GM12878 (cell line): ENCODE measurements at regions not wholly inside any gene's neighbourhood (a gene's known extent, or its start where the extent isn't known, plus 50 kb on each side); places are given as distances from the start of the nearest gene placed in this dataset.

Experiments
- TBL1XR1 ChIP-seq: IDR thresholded peaks from 2 replicates; pipeline ENCODE4 v1.6.1; 2012; ENCODE audit warnings: low read depth, low read length, improper control_type of control experiment
- TF ChIP-seq, protein P1 (sequence below): IDR thresholded peaks from 2 replicates; pipeline ENCODE4 v1.6.1; 2012; ENCODE audit warnings: mild to moderate bottlenecking, low read depth, low read length
- TF ChIP-seq, protein P2 (sequence below): fragments of 150-350 bp; IDR thresholded peaks from 2 replicates; pipeline ENCODE4 v1.6.1; 2016; ENCODE audit warnings: low read depth, low read length
- TF ChIP-seq, protein P3 (sequence below): IDR thresholded peaks from 2 replicates; pipeline ENCODE4 v1.6.1; 2012; ENCODE audit warnings: low read depth, low read length, improper control_type of control experiment

DNA sequence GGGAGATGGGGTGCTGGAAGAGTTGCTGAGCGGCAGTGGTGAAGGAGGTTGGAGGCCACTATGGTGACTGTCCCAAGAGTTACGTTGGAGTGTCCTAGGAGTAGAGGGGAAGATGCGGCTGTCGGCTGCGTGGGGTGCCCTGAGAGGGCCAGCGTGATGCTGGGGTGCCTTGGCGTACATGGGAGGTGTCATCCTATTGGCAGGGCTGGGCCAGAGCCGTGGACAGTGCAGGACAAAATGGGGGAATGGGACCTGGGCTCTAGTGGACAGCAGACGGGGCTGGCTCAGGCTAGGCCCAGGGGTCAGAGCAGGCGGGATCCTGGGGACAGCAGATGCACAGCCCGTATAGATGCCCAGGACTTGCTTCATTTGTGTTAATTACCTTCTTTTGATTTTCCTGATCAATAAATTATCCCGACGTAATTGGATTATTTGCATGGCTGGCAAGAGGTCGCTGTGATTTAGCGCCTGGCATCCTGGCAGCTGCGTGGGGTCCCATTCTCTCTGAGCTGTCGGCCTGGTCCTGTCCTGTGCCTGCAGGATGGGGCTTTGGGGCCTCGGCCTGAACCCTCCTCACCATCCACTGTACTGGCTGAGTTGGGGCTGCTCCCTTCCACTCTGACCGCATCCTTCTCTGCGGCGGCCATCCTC is 203.9 kb upstream of the C14orf180 start (continued):
- TF ChIP-seq, protein P1, sequence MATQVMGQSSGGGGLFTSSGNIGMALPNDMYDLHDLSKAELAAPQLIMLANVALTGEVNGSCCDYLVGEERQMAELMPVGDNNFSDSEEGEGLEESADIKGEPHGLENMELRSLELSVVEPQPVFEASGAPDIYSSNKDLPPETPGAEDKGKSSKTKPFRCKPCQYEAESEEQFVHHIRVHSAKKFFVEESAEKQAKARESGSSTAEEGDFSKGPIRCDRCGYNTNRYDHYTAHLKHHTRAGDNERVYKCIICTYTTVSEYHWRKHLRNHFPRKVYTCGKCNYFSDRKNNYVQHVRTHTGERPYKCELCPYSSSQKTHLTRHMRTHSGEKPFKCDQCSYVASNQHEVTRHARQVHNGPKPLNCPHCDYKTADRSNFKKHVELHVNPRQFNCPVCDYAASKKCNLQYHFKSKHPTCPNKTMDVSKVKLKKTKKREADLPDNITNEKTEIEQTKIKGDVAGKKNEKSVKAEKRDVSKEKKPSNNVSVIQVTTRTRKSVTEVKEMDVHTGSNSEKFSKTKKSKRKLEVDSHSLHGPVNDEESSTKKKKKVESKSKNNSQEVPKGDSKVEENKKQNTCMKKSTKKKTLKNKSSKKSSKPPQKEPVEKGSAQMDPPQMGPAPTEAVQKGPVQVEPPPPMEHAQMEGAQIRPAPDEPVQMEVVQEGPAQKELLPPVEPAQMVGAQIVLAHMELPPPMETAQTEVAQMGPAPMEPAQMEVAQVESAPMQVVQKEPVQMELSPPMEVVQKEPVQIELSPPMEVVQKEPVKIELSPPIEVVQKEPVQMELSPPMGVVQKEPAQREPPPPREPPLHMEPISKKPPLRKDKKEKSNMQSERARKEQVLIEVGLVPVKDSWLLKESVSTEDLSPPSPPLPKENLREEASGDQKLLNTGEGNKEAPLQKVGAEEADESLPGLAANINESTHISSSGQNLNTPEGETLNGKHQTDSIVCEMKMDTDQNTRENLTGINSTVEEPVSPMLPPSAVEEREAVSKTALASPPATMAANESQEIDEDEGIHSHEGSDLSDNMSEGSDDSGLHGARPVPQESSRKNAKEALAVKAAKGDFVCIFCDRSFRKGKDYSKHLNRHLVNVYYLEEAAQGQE = no peak
- TF ChIP-seq, protein P2, sequence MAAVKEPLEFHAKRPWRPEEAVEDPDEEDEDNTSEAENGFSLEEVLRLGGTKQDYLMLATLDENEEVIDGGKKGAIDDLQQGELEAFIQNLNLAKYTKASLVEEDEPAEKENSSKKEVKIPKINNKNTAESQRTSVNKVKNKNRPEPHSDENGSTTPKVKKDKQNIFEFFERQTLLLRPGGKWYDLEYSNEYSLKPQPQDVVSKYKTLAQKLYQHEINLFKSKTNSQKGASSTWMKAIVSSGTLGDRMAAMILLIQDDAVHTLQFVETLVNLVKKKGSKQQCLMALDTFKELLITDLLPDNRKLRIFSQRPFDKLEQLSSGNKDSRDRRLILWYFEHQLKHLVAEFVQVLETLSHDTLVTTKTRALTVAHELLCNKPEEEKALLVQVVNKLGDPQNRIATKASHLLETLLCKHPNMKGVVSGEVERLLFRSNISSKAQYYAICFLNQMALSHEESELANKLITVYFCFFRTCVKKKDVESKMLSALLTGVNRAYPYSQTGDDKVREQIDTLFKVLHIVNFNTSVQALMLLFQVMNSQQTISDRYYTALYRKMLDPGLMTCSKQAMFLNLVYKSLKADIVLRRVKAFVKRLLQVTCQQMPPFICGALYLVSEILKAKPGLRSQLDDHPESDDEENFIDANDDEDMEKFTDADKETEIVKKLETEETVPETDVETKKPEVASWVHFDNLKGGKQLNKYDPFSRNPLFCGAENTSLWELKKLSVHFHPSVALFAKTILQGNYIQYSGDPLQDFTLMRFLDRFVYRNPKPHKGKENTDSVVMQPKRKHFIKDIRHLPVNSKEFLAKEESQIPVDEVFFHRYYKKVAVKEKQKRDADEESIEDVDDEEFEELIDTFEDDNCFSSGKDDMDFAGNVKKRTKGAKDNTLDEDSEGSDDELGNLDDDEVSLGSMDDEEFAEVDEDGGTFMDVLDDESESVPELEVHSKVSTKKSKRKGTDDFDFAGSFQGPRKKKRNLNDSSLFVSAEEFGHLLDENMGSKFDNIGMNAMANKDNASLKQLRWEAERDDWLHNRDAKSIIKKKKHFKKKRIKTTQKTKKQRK = no peak
- no peak for TF ChIP-seq TBL1XR1
- TF ChIP-seq, protein P3, sequence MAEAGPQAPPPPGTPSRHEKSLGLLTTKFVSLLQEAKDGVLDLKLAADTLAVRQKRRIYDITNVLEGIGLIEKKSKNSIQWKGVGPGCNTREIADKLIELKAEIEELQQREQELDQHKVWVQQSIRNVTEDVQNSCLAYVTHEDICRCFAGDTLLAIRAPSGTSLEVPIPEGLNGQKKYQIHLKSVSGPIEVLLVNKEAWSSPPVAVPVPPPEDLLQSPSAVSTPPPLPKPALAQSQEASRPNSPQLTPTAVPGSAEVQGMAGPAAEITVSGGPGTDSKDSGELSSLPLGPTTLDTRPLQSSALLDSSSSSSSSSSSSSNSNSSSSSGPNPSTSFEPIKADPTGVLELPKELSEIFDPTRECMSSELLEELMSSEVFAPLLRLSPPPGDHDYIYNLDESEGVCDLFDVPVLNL = no peak
